SJCRH30 (cell line): ENCODE measurements at regions not wholly inside any gene's neighbourhood (a gene's known extent, or its start where the extent isn't known, plus 50 kb on each side); places are given as distances from the start of the nearest gene placed in this dataset.
"Not testable (repeated sequence)": the region's sequence is repeated elsewhere in the genome, so short reads cannot be mapped to it uniquely, and the experiment has no call there.

Source experiments
- DNase-seq, 2 experiments: peaks; one replicate each; pipeline ENCODE4 v3.0.0-alpha.2; 2015 to 2020
- H3K27ac ChIP-seq: fragments of 250-450 bp; sonication (Bioruptor Pico); 2 replicates; pipeline ENCODE4 v1.5.1; 2020; ENCODE audit warnings: mild to moderate bottlenecking, moderate library complexity
- H3K27me3 ChIP-seq: fragments of 250-450 bp; sonication (Bioruptor Pico); 2 replicates; pipeline ENCODE4 v1.5.1; 2020; ENCODE audit warnings: mild to moderate bottlenecking, moderate library complexity
- H3K36me3 ChIP-seq: fragments of 250-450 bp; sonication (Bioruptor Pico); 2 replicates; pipeline ENCODE4 v1.5.1; 2020; ENCODE audit warnings: mild to moderate bottlenecking, moderate library complexity
- H3K4me1 ChIP-seq: fragments of 250-450 bp; sonication (Bioruptor Pico); 2 replicates; pipeline ENCODE4 v1.5.1; 2020; ENCODE audit warnings: mild to moderate bottlenecking, moderate library complexity
- H3K4me3 ChIP-seq: fragments of 250-450 bp; sonication (Bioruptor Pico); 2 replicates; pipeline ENCODE4 v1.5.1; 2020; ENCODE audit warnings: mild to moderate bottlenecking, moderate library complexity
- H3K9me3 ChIP-seq: fragments of 250-450 bp; sonication (Bioruptor Pico); replicated peaks from 2 replicates; pipeline ENCODE4 v1.5.1; 2020; ENCODE audit warnings: mild to moderate bottlenecking, moderate library complexity

DNA sequence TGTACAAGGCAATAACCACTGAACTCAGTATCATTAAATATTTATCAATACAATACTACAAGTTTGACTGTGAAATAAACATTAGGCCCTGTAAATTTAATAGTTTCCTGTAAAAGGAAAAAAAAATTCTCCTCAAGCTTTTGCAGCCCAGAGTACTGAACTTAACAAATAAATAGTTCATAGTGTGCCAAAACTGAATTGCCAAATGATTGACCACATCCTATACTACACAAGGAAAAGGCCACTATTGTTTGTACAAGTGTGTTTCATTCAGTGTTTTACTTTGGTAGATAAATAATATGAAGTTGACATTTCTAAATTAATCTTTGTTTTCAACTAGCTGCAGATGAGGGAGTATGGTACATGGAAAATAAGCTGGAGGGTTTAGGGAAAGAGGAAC lies 379.6 kb downstream of the FLRT2 start:
- Histone ChIP-seq H3K27me3 (no peaks in the 10 kb centered on the region), H3K4me3 (no peak overlapping the region), H3K27ac (no peak overlapping the region), H3K36me3 (no peaks in the 10 kb centered on the region), H3K4me1 (no peaks in the 10 kb centered on the region), H3K9me3 (no peaks in the 10 kb centered on the region)
- DNase-seq, result no peak

DNA sequence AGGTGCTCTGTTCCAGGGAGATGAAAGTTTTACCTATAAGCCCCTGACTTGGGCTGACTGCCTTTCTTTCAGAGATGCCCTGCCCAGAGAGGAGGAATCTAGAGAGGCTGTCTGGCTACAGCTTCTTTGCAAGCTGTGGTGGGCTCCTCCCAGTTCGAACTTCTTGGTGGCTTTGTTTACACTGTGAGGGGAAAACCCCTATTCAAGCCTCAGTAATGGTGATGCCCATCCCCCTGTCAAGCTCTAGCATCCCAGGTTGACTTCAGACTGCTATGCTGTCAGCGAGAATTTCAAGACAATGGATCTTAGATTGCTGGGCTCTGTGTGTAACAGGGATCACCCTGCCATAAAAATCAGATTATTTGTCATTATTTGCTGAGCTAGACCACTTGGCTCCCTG lies 377.6 kb downstream of the FLRT2 start:
- H3K9me3 ChIP-seq, result no peaks in the 10 kb centered on the region
- no peaks in the 10 kb centered on the region for H3K36me3 ChIP-seq
- H3K4me3 ChIP-seq, result no peak overlapping the region
- no peaks in the 10 kb centered on the region for H3K4me1 ChIP-seq
- H3K27ac ChIP-seq, result no peak overlapping the region
- H3K27me3 ChIP-seq, result no peaks in the 10 kb centered on the region
- no peak for DNase-seq

DNA sequence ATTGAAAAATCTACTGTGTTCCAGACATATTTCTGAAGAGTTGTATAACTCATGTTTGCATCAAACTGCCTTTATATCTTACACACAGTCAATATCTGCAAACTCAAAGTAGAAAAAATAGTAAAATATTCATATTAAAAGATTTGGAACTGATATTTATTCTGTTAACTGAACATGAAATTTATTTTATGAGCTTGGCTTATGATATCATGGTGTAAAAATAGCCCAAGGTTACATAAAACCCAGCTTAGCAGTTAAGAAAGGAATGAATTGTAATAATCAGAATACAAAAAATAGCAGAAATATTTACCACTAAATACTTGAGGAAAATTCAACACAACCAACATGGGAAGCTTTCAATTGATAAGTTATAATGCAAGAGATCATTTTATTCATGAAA lies 367.9 kb downstream of the FLRT2 start:
- no peaks in the 10 kb centered on the region for H3K36me3 ChIP-seq
- H3K9me3 ChIP-seq, result no peaks in the 10 kb centered on the region
- no peaks in the 10 kb centered on the region for H3K4me1 ChIP-seq
- no peak for DNase-seq
- H3K4me3 ChIP-seq, result no peak overlapping the region
- no peaks in the 10 kb centered on the region for H3K27me3 ChIP-seq
- no peak overlapping the region for H3K27ac ChIP-seq

DNA sequence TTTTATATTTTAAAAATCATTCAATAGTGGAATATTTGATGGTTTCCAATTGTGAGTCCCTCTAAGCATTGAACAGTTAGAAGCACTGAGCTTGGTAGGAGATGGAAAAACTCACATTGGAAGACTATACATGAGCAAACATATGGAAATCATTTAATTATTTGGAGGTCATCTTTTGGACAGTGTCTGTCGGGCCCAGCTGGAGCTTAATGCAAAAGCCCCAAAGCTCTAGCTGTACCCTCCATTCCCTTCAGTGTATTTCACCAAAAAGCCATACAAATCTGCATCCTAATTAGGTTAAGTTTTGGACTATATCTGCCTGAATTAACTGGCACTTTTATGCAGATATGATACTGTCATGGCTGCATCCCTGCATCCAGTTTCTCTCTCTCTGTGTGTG lies 365.7 kb downstream of the FLRT2 start:
- Histone ChIP-seq H3K36me3 (no peaks in the 10 kb centered on the region), H3K4me1 (no peaks in the 10 kb centered on the region), H3K27me3 (no peaks in the 10 kb centered on the region), H3K9me3 (no peaks in the 10 kb centered on the region), H3K4me3 (no peak overlapping the region), H3K27ac (no peak overlapping the region)
- DNase-seq, result no peak

DNA sequence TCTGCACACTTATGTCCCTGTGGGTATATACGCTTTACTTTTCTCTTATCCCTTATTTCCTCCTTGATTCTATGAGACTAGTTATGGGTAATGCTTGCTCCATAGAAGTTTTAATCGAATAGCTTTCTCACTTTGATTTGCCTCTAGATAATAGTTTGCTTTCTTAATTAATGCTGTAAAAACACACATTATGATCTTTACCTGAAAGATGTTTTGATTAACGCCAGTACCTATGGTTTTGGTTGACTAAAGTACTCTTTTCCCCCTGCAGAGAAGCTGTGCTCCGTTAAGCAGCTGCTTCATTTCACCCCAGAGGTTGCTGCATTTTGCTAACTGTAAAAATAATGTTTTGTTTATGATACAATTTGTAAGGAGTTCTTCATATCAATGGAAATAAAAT lies 362.3 kb downstream of the FLRT2 start:
- DNase-seq, result no peak
- Histone ChIP-seq H3K4me1 (no peaks in the 10 kb centered on the region), H3K4me3 (no peak overlapping the region), H3K27me3 (no peaks in the 10 kb centered on the region), H3K9me3 (no peaks in the 10 kb centered on the region), H3K36me3 (no peaks in the 10 kb centered on the region), H3K27ac (no peak overlapping the region)

DNA sequence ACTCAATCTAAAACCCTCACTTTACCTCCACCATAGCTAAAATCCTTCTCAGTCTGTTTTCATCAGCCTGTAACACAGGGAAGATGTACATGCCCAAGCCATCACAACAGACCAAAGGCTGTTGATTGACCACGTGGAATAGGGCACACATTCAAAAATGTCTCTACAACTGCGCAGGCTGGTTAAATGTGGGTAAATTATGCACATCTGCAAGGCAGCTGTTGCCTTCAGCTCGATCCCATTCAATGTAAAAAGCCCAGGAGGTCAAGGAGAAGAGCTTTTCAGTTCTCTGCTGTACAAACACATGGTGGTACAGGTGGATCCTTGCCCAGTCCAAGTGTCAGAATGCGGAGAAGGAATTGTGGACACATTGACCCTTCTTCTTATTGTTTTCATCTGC lies 354.0 kb downstream of the FLRT2 start:
- no peak for DNase-seq
- Histone ChIP-seq H3K4me1 (no peaks in the 10 kb centered on the region), H3K9me3 (no peaks in the 10 kb centered on the region), H3K36me3 (no peaks in the 10 kb centered on the region), H3K27me3 (no peaks in the 10 kb centered on the region), H3K4me3 (no peak overlapping the region), H3K27ac (no peak overlapping the region)

DNA sequence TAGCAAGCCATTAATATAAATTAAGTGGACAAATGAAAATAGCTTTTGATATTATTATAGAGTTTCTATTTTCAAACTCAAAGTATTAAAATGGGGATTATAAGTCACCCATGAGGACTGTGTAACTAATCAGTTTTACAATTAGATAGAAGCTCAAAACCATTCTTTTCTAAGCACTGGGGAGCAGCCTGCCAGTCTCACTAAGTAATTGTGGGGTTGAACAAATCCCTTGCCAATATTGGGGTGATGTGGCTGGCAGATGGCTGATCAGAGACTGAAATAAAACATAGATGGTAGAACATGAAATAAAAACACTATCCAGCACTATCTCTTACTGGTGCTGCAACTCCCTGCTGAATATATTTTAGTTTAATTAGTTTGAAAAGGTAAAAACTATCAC lies 353.2 kb downstream of the FLRT2 start:
- no peak for DNase-seq
- H3K36me3 ChIP-seq, result no peaks in the 10 kb centered on the region
- no peaks in the 10 kb centered on the region for H3K4me1 ChIP-seq
- H3K27me3 ChIP-seq, result no peaks in the 10 kb centered on the region
- H3K4me3 ChIP-seq, result no peak overlapping the region
- no peak overlapping the region for H3K27ac ChIP-seq
- H3K9me3 ChIP-seq, result no peaks in the 10 kb centered on the region

DNA sequence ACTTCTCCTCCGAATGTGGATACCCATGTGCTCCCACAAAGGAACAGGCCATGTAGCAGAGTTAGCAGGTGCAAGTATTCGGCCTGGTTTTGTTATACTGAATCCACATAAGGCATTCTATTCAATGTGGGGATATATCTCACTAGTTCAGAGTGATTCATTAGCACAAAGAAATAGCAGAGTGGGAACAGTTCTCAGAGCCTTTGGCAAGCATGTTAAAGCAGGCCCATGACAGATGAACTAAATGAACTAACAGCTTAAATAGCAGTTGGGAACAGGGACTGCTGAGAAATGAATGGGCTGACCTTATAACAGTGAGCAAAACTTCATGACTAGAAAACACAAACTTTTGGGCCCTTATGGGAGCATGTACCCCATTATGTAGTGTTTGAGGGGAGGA lies 352.0 kb downstream of the FLRT2 start:
- Histone ChIP-seq H3K4me3 (no peak overlapping the region), H3K9me3 (no peaks in the 10 kb centered on the region), H3K4me1 (no peaks in the 10 kb centered on the region), H3K27ac (no peak overlapping the region), H3K36me3 (no peaks in the 10 kb centered on the region), H3K27me3 (no peaks in the 10 kb centered on the region)
- no peak for DNase-seq

DNA sequence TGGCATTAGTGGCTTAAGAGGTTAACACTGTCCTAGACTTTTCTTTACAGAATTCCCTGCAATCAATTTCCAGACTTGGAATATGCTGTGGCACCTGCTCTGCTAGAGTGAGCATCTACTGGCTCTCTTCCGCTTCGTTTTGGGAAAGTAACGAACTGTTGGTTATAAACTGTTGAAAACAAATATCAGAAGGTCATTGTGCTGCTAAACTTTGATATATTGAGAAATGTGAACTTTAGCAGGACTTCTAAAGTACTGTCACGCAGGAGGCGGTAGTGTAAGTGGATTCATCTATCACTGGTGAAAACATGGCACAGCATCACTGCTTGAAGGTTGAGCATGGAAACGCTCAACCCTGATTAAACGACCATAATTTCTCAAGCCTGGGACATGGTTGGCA lies 348.9 kb downstream of the FLRT2 start:
- no peaks in the 10 kb centered on the region for H3K9me3 ChIP-seq
- H3K27ac ChIP-seq, result no peak overlapping the region
- no peaks in the 10 kb centered on the region for H3K36me3 ChIP-seq
- no peaks in the 10 kb centered on the region for H3K4me1 ChIP-seq
- H3K4me3 ChIP-seq, result no peak overlapping the region
- no peaks in the 10 kb centered on the region for H3K27me3 ChIP-seq
- no peak for DNase-seq

DNA sequence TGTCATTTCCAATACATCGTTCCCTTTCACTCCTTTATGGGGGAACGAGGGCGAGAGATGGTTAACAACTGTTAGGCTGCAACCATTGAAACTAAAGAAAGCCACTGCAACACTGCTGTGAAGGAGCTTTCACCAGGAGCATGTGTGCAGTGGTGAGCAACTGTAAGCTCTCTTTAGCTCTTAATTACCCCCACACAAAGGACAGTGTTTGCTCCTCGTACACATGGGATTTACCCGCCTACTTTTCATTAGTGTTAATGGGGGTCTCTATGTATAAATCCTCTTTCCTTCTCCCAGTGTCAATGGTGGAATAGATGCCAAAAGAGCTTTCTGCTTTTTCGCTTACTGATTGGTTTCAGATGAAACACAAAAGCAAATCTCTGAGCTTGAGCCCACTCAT lies 343.1 kb downstream of the FLRT2 start:
- no peaks in the 10 kb centered on the region for H3K9me3 ChIP-seq
- DNase-seq, result no peak
- H3K27ac ChIP-seq, result no peak overlapping the region
- no peaks in the 10 kb centered on the region for H3K4me1 ChIP-seq
- H3K36me3 ChIP-seq, result no peaks in the 10 kb centered on the region
- no peak overlapping the region for H3K4me3 ChIP-seq
- H3K27me3 ChIP-seq, result no peaks in the 10 kb centered on the region

DNA sequence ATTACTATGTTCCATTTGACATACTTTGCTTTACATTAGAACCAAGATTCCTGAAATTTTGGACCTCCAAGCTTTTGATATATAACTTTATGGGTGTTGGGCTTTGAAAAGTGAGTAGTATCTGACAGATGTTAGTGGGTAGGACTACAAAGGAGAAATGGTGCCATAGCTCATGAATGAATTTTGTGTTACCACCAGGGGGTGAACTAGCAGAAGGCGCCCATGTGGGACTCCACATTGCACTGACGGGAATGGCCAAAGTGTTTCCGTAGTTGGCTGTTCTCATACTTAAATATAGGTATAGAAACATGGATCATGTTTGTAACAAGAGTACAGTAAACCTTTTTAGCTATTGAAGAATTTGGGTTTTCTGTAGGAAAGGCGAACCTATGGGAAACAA lies 337.5 kb downstream of the FLRT2 start:
- H3K9me3 ChIP-seq, result no peaks in the 10 kb centered on the region
- no peaks in the 10 kb centered on the region for H3K4me1 ChIP-seq
- H3K27ac ChIP-seq, result no peak overlapping the region
- peak in 1 of 2 experiments; percentile 18 for DNase-seq
- no peak overlapping the region for H3K4me3 ChIP-seq
- H3K36me3 ChIP-seq, result no peaks in the 10 kb centered on the region
- no peaks in the 10 kb centered on the region for H3K27me3 ChIP-seq

DNA sequence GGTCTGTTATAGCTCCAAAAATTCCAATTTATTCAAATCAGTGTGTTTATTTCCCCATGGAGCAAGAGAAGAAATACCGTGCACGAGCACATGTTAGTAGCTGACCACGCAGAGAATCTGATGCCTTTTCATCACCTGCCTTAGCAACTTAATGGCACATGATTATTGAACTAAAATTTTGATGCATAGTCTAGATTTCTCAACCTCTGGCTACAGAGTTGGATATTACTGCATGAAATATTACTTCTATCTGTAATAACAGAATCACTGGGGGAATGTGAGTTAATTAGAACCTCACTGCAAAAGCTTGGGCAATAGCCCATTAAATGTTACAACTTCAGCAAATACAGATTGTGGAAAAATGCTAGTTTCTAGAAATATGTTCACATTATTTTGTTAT lies 335.8 kb downstream of the FLRT2 start:
- no peaks in the 10 kb centered on the region for H3K27me3 ChIP-seq
- no peak for DNase-seq
- no peaks in the 10 kb centered on the region for H3K36me3 ChIP-seq
- no peak overlapping the region for H3K4me3 ChIP-seq
- H3K9me3 ChIP-seq, result no peaks in the 10 kb centered on the region
- no peaks in the 10 kb centered on the region for H3K4me1 ChIP-seq
- no peak overlapping the region for H3K27ac ChIP-seq

DNA sequence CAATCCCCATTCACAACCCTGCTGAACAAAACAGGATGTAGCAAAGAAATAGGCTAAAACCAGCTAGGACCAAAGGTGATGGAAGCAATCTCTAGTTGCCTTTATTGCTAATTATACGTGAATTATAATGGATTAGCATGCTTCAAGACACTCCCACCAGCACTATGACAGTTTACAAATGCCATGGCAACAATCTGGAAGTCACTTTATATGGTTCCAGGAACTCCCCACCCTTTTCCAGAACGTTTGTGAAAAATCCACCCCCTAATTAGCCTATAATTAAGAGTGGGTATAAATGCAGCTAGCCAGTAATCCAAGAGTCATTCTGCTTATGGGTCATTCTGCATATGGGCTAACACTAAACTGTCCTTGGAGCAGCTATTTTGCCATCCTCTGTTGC lies 328.7 kb downstream of the FLRT2 start:
- DNase-seq, result no peak

DNA sequence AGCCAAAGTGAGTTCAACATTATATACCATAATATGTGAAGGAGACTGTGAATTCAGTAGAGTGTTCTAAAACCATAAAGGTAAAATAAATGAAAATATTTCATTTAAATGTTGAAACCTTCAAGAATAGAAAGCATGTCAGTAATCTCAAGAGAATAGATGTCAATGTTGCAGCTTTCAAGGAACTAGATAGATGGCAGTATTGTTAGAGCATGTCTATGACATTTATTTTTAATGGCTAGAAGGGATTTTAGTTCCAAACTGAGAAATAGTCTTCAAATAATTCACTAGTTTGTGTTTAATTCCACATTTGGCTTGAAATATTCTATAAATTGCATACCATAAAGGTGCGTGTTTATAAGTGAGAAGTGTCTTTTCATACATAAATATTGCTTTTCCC lies 326.5 kb downstream of the FLRT2 start:
- H3K9me3 ChIP-seq, result no peaks in the 10 kb centered on the region
- no peaks in the 10 kb centered on the region for H3K4me1 ChIP-seq
- no peaks in the 10 kb centered on the region for H3K27me3 ChIP-seq
- no peak overlapping the region for H3K27ac ChIP-seq
- no peaks in the 10 kb centered on the region for H3K36me3 ChIP-seq
- DNase-seq, result no peak
- no peak overlapping the region for H3K4me3 ChIP-seq

More for the DNA sequence above, 328.7 kb downstream of the FLRT2 start:
- Histone ChIP-seq H3K36me3 (no peaks in the 10 kb centered on the region), H3K4me3 (no peak overlapping the region), H3K9me3 (no peaks in the 10 kb centered on the region), H3K27me3 (no peaks in the 10 kb centered on the region), H3K4me1 (no peaks in the 10 kb centered on the region), H3K27ac (no peak overlapping the region)

DNA sequence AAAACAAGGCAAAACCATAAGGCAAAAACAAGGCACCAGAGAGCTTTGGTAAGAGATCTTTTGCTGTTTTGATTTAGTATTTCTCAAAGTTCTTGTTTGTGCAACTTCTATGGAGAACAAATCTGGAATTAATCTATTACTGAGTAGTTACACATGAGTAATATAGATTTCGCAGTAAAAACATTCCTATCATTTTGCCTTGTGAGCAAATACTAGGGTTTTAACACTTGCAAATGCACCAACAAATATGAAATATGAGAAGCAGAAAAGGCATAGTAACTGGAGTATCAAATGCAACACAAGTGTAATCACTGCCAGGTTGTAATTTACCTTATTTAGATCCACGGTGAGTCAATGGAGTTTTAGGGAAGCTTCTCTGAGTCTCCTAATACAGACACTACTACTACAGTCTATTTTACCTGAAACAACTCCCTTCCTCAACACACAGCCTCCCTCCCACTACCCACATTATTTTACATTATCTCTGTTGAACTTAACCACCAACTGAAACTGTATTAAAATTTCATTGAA lies 324.1 kb downstream of the FLRT2 start:
- H3K4me3 ChIP-seq, result no peak overlapping the region
- no peaks in the 10 kb centered on the region for H3K27me3 ChIP-seq
- H3K36me3 ChIP-seq, result no peaks in the 10 kb centered on the region
- no peaks in the 10 kb centered on the region for H3K9me3 ChIP-seq
- H3K4me1 ChIP-seq, result no peaks in the 10 kb centered on the region
- no peak for DNase-seq
- H3K27ac ChIP-seq, result no peak overlapping the region

DNA sequence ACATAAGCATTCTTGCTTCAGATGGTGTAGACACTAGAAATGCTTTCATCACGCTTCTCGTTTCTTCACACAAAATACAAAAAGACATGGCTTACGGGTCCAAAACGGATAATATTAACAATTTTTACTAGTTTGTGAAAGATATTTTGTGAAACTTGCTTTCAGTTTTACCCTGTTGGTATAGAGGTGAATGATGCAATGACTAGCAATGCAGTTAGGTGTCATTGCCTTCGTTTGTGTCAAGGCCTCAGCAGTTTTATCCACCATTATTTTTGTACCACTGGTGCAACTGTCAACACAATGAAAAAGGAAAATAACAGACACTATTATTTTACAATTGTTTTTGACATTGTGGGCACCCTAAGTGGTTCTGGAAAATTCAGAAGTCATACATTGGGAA lies 323.0 kb downstream of the FLRT2 start:
- H3K4me1 ChIP-seq, result no peaks in the 10 kb centered on the region
- H3K27ac ChIP-seq, result no peak overlapping the region
- H3K9me3 ChIP-seq, result no peaks in the 10 kb centered on the region
- H3K27me3 ChIP-seq, result no peaks in the 10 kb centered on the region
- no peak for DNase-seq
- no peaks in the 10 kb centered on the region for H3K36me3 ChIP-seq
- H3K4me3 ChIP-seq, result no peak overlapping the region

DNA sequence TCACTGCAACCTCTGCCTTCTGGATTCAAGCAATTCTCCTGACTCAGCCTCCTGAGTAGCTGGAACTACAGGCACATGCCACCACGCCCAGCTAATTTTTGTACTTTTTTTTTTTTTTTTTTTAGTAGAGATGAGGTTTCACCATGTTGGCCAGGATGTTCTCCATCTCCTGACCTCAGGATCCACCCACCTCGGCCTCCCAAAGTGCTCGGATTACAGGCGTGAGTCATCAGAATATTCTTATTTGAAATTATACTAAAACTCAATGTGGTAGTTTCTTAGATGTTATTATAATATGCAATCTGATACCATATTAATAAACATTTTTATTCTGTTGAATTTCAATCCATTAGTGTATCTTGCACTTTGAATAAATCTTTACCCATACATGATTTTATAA lies 322.2 kb downstream of the FLRT2 start:
- not testable (repeated sequence) for H3K4me1 ChIP-seq, DNase-seq, H3K27me3 ChIP-seq, H3K27ac ChIP-seq, H3K4me3 ChIP-seq, H3K36me3 ChIP-seq, H3K9me3 ChIP-seq
